ENCODE measurements at regions not wholly inside any gene's neighbourhood (a gene's known extent, or its start where the extent isn't known, plus 50 kb on each side); places are given as distances from the start of the nearest gene placed in this dataset.

GRCh38 chr3:194046995-194047645, 88.8 kb upstream of the HES1 start:
- Histone ChIP-seq H3K4me1 (ENCODE audit: control insufficient read depth, insufficient read depth, low read length) (no peaks in the 10 kb centered on the region), H3K9me3 (ENCODE audit: control insufficient read depth, insufficient read depth, low read depth, low read length) (no peaks in the 10 kb centered on the region), H3K36me3 (ENCODE audit: control insufficient read depth in 2 of 2, insufficient read depth in 1 of 2, low read length in 2 of 2) (no peaks in the 10 kb centered on the region), H3K27ac (ENCODE audit: extremely low read depth, low read depth, low read length) (no peak overlapping the region), H3K4me3 (ENCODE audit: low read depth, low read length) (no peak overlapping the region)
- ChIA-PET CTCF (no interaction called here), POLR2A (no interaction called here)
- peak; percentile 51 for TF ChIP-seq ZIC2 (tag by site-specific recombination; IDR thresholded peaks at IDR 0.05)
- TF ChIP-seq ZNF433 (tag by site-specific recombination; IDR thresholded peaks at IDR 0.05; ENCODE audit: low read depth) = no peak
- TF ChIP-seq ELK4 (IDR thresholded peaks at IDR 0.05; ENCODE audit: borderline replicate concordance, low read depth, low read length) = no peak
- peak; percentile 59 for TF ChIP-seq GLIS1 (tag by site-specific recombination; IDR thresholded peaks at IDR 0.05)

- TF ChIP-seq SCRT1 (tag by site-specific recombination; IDR thresholded peaks at IDR 0.05; ENCODE audit: borderline replicate concordance) = no peak
- TF ChIP-seq ZSCAN18 (tag by site-specific recombination; IDR thresholded peaks at IDR 0.05) = no peak
- TF ChIP-seq ZNF501 (tag by site-specific recombination; IDR thresholded peaks at IDR 0.05) = no peak
- TF ChIP-seq ZNF157 (tag by site-specific recombination; IDR thresholded peaks at IDR 0.05) = no peak
- TF ChIP-seq ZNF664 (tag by site-specific recombination; IDR thresholded peaks at IDR 0.05) = no peak
- no peak for TF ChIP-seq ZNF175 (tag by site-specific recombination; IDR thresholded peaks at IDR 0.05)
- TF ChIP-seq WT1 (tag by site-specific recombination; IDR thresholded peaks at IDR 0.05) = no peak
- CTCF ChIA-PET = no interaction called here
Measured at GRCh38 chr3:194049394-194049793, 86.6 kb upstream of the HES1 start.

GRCh38 chr3:194050782-194051320, 85.1 kb upstream of the HES1 start:
- Histone ChIP-seq H3K4me3 (ENCODE audit: low read depth, low read length) (no peak overlapping the region), H3K27ac (ENCODE audit: extremely low read depth, low read depth, low read length) (no peak overlapping the region), H3K36me3 (ENCODE audit: control insufficient read depth in 2 of 2, insufficient read depth in 1 of 2, low read length in 2 of 2) (no peaks in the 10 kb centered on the region), H3K4me1 (ENCODE audit: control insufficient read depth, insufficient read depth, low read length) (no peaks in the 10 kb centered on the region), H3K9me3 (ENCODE audit: control insufficient read depth, insufficient read depth, low read depth, low read length) (no peaks in the 10 kb centered on the region)
- TF ChIP-seq SETDB1 (IDR thresholded peaks at IDR 0.05; ENCODE audit: insufficient read length, low read length) (peak; percentile 96), ZNF37A (tag by site-specific recombination; IDR thresholded peaks at IDR 0.05) (no peak), ZNF280D (tag by site-specific recombination; IDR thresholded peaks at IDR 0.05) (0 out of 2 replicates have a peak, but pooled peaks have one; percentile 20), ZNF26 (tag by site-specific recombination; IDR thresholded peaks at IDR 0.05) (peak; percentile 92)
- ChIA-PET CTCF (no interaction called here), POLR2A (no interaction called here)

More at GRCh38 chr3:194049394-194049793, 86.6 kb upstream of the HES1 start:
- Histone ChIP-seq H3K4me3 (ENCODE audit: low read depth, low read length) (no peak overlapping the region), H3K36me3 (ENCODE audit: control insufficient read depth in 2 of 2, insufficient read depth in 1 of 2, low read length in 2 of 2) (no peaks in the 10 kb centered on the region), H3K9me3 (ENCODE audit: control insufficient read depth, insufficient read depth, low read depth, low read length) (no peaks in the 10 kb centered on the region), H3K4me1 (ENCODE audit: control insufficient read depth, insufficient read depth, low read length) (no peaks in the 10 kb centered on the region), H3K27ac (ENCODE audit: extremely low read depth, low read depth, low read length) (no peak overlapping the region)
- POLR2A ChIA-PET = no interaction called here

All from HEK293 (cell line).